Body of pancreas (tissue), 4 donors: ENCODE measurements at regions not wholly inside any gene's neighbourhood (a gene's known extent, or its start where the extent isn't known, plus 50 kb on each side); places are given as distances from the start of the nearest gene placed in this dataset.
A peak's percentile ranks its signal among the peaks of the same experiment; 100 is the strongest.

Source experiments
- ATAC-seq: fragments of 150-250 bp; one replicate; pipeline ENCODE4 v1.9.1; 2016
- DNase-seq, 4 donors: peaks; one replicate each; pipeline ENCODE4 v3.0.0-alpha.2; 2019
- H3K27ac ChIP-seq, 4 donors: fragments of 200-600 bp; sonication (generic); 1 replicate in 3 of 4; 2 replicates in 1 of 4; pipeline versions ENCODE4 v1.5.1 to v1.6.1; 2016 to 2019; ENCODE audit warnings: mild to moderate bottlenecking in 1 of 4, mixed read lengths in 1 of 4, moderate library complexity in 1 of 4
- H3K27me3 ChIP-seq, 2 donors: fragments of 200-600 bp; sonication (generic); one replicate each; pipeline ENCODE4 v1.6.0; 2016; ENCODE audit warnings: mild to moderate bottlenecking in 1 of 2
- H3K36me3 ChIP-seq, 2 donors: fragments of 200-600 bp; sonication (generic); replicated peaks in 1 of 2; 2 replicates each; pipeline ENCODE4 v1.5.1; 2016; ENCODE audit warnings: low read depth in 2 of 2; ENCODE audit not compliant: insufficient read depth in 1 of 2
- H3K4me1 ChIP-seq: fragments of 200-600 bp; sonication (generic); one replicate; pipeline ENCODE4 v1.6.0; 2016
- H3K4me3 ChIP-seq, 2 donors: fragments of 200-600 bp; sonication (generic); 1 replicate in 1 of 2; 2 replicates in 1 of 2; pipeline ENCODE4 v1.5.1; 2016 to 2019
- H3K9me3 ChIP-seq, 3 donors: fragments of 200-600 bp; sonication (generic); 1 replicate in 2 of 3; 2 replicates in 1 of 3; pipeline ENCODE4 v1.5.1; 2016
- POLR2A ChIP-seq, 3 donors: fragments of 450-650 bp; IDR thresholded peaks; one replicate each; pipeline ENCODE4 v1.6.1; 2016; ENCODE audit warnings: antibody characterized with exemption in 3 of 3, mild to moderate bottlenecking in 2 of 3
- WGBS, 2 donors: methylation state at CpG; one replicate each; pipeline ENCODE4 v1.1.5; 2017; 5-methylcytosine and 5-hydroxymethylcytosine counted together
- intact Hi-C: fragments of 100-400 bp; cut with DNase I; formaldehyde crosslinking; loops from one replicate; pipeline ENCODE4 v1.15.1; 2023
- TF ChIP-seq, protein P1 (sequence below), 7 experiments: fragments of 450-650 bp in 4 of 7; fragments of 200-600 bp in 3 of 7; sonication (generic) in 3 of 7; IDR thresholded peaks; one replicate each; pipeline ENCODE4 v1.5.1; 2016 to 2019; ENCODE audit warnings: antibody characterized with exemption in 7 of 7

DNA sequence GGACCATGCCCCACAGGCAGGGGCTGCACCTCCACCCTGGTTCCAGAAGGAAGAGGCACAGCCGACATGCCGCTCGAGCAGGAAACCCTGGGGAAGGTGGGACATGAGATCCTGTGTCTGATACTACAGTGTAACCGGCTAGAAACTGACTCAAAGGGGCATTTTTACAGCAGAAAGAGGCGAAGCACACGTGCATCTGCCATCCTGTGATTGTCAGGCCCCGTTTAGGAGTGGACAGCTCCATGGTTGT is 62.7 kb downstream of the SIK1 start:
- ATAC-seq (no peak), DNase-seq (no peak)
- H3K4me1 ChIP-seq: no peaks in the 10 kb centered on the region
- no peak overlapping the region for H3K4me3 ChIP-seq
- no peak overlapping the region for H3K27ac ChIP-seq
- H3K36me3 ChIP-seq: no peaks in the 10 kb centered on the region
- intact Hi-C loops: no loop called here
- no peaks in the 10 kb centered on the region for H3K27me3 ChIP-seq
- 87 to 100% methylated on average over 2 to 7 of the region's 7 CpGs for WGBS, 2 donors
- no peaks in the 10 kb centered on the region for H3K9me3 ChIP-seq
- no peak for TF ChIP-seq POLR2A (IDR thresholded peaks at IDR 0.05)
- TF ChIP-seq, protein P1, sequence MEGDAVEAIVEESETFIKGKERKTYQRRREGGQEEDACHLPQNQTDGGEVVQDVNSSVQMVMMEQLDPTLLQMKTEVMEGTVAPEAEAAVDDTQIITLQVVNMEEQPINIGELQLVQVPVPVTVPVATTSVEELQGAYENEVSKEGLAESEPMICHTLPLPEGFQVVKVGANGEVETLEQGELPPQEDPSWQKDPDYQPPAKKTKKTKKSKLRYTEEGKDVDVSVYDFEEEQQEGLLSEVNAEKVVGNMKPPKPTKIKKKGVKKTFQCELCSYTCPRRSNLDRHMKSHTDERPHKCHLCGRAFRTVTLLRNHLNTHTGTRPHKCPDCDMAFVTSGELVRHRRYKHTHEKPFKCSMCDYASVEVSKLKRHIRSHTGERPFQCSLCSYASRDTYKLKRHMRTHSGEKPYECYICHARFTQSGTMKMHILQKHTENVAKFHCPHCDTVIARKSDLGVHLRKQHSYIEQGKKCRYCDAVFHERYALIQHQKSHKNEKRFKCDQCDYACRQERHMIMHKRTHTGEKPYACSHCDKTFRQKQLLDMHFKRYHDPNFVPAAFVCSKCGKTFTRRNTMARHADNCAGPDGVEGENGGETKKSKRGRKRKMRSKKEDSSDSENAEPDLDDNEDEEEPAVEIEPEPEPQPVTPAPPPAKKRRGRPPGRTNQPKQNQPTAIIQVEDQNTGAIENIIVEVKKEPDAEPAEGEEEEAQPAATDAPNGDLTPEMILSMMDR (IDR thresholded peaks at IDR 0.05): no peak

DNA sequence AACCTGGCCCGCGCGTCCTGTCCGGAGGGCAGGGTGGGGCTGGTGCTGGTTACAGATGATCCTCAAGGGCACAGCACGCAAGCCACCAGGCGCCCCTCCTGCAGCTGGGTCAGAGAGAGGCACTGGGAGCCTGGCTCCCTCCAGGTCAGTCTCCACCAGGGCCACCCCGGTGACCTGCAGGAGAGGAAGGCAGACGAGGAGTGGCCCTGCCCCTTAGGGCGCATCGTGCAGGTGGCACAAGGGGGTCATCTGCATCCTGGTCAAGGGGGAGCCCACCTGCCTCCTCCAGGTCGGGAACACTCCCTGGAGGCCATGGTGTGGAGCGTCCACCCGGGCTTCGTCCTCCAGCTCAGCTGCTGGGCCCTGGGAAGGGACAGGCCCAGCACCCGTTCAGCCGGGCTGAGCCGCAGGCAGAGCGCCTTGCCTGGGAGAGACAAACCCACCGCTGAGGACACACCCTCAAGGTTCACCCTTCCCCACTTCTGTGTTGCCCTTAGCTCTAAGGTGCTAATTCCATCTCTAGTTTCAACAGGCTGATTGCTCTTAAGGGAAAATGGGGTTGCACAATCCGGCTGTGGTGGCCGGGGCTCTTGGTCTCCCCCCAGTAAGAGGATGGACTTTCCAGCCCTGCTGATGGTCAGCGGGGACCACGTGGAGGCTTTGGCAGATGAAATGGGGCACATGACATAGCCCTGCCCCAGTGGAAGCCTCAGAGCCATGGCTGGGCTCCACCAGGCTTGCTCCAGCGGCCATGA is 63.2 kb downstream of the SIK1 start:
- intact Hi-C loops: no loop called here
- Histone ChIP-seq H3K4me3 (no peak overlapping the region), H3K27me3 (no peaks in the 10 kb centered on the region), H3K27ac (no peak overlapping the region), H3K9me3 (no peaks in the 10 kb centered on the region), H3K36me3 (no peaks in the 10 kb centered on the region), H3K4me1 (no peaks in the 10 kb centered on the region)
- no peak for ATAC-seq
- 83 to 90% methylated on average over 2 to 24 of the region's 24 CpGs for WGBS, 2 donors
- DNase-seq: no peak
- TF ChIP-seq, protein P1 (IDR thresholded peaks at IDR 0.05): no peak
- no peak for TF ChIP-seq POLR2A (IDR thresholded peaks at IDR 0.05)

DNA sequence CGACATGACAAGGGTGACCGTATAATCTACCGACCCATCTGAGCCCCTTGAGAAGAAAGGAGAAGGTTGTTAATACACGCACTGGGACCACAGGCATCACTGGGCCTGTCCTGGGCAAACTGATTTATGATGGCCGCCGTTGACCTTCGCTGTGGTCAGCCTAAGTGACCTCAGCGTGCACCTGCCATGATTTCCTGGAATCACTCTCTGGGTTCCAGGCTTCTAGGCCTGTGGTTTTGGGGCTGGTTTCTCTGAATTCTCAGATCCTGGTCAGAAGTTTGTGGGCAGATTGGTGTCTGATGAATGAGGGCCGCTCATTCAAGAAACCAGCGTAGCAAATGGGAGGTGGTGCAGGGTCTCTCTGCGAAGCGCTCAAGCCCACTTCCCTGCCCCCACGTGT is 64.0 kb downstream of the SIK1 start:
- DNase-seq (no peak), ATAC-seq (no peak)
- H3K27ac ChIP-seq: peak overlapping the region in 1 of 4 donors; percentile 61
- H3K27me3 ChIP-seq: no peaks in the 10 kb centered on the region
- no peak overlapping the region for H3K4me3 ChIP-seq
- H3K9me3 ChIP-seq: no peaks in the 10 kb centered on the region
- H3K4me1 ChIP-seq: no peaks in the 10 kb centered on the region
- WGBS, 2 donors: 86 to 91% methylated on average over 13 of the region's 13 CpGs
- TF ChIP-seq, protein P1 (IDR thresholded peaks at IDR 0.05): no peak
- TF ChIP-seq POLR2A (IDR thresholded peaks at IDR 0.05): no peak
- intact Hi-C loops: no loop called here
- no peaks in the 10 kb centered on the region for H3K36me3 ChIP-seq

DNA sequence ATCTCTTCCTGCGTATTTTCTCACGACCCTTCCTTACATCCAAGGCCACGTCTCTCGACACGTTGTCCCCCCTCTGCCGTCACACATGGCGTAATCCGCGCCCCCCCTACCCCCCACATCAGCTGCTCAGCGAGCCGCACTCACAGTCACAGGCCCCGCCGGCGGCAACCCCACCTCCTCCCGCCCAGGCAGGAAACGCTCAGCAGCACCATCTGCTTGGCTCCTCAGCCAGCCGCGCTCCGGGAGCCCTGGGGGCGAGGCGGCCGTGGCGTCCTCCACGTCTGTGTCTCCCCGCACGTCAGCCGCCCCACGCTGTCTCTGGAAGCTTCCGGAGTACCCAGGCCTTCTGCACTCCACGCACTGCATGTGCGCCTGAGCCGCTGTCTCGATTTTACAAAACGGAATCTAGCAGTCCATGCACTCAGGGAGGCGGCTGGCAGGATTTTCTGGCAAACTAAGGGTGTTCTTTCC is 64.6 kb downstream of the SIK1 start:
- intact Hi-C loops: no loop called here
- no peaks in the 10 kb centered on the region for H3K27me3 ChIP-seq
- no peaks in the 10 kb centered on the region for H3K9me3 ChIP-seq
- DNase-seq: peak; percentile 30 to 50 (median 43)
- H3K36me3 ChIP-seq: no peaks in the 10 kb centered on the region
- no peak overlapping the region for H3K4me3 ChIP-seq
- ATAC-seq: peak; percentile 64
- no peak for TF ChIP-seq POLR2A (IDR thresholded peaks at IDR 0.05)
- peak overlapping the region in 2 of 4 donors; percentile 16 to 61 for H3K27ac ChIP-seq
- no peaks in the 10 kb centered on the region for H3K4me1 ChIP-seq
- WGBS, 2 donors: 40 to 44% methylated on average over 14 to 35 of the region's 35 CpGs

DNA sequence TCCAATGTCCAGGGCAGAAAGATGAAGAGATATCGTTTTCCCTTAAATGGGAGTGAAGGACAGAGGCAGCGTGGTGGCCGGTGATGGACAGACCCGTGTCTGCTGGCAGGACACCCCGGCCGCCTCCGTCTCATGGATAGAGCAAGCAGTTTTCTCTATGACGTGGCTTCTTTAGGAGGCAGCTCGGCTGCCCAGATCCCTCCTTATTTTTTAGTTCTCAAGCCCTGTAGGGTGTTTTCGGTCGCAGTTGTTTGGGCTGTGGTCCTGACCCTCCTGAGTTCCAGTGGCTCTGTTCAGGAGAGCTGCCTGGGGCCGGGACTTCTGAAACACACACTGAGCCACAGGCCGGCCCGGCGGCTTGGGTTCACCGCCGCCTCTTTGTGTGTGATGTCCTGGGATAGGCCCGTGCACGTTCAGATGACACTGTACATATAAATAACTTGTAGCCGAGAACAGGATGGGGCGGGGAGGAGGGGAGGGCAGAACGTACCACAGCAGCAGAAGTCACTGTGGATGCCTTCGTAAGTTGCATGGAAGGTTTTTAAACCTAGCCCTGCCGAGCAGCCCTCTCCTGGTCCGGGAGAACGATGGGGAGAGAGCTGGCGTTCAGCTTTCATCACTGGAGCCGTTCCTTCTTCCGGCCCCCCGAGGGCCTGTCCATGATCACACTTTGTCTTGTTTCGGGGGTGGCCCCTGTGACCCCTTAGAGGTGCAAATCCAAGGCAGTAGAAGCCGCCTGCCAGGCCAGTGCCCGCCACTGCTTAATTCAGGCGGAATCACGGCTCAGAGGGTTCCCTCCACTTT is 65.2 kb downstream of the SIK1 start:
- no peaks in the 10 kb centered on the region for H3K27me3 ChIP-seq
- no peaks in the 10 kb centered on the region for H3K9me3 ChIP-seq
- H3K4me1 ChIP-seq: no peaks in the 10 kb centered on the region
- DNase-seq: no peak
- no peaks in the 10 kb centered on the region for H3K36me3 ChIP-seq
- intact Hi-C loops: no loop called here
- peak; percentile 34 for ATAC-seq
- H3K27ac ChIP-seq: peak overlapping the region in 3 of 4 donors; percentile 16 to 61 (median 29)
- 61 to 75% methylated on average over 33 to 34 of the region's 35 CpGs for WGBS, 2 donors
- TF ChIP-seq, protein P1 (IDR thresholded peaks at IDR 0.05): no peak
- TF ChIP-seq POLR2A (IDR thresholded peaks at IDR 0.05): peak in 1 of 3 donors; percentile 23
- H3K4me3 ChIP-seq: no peak overlapping the region
